NCI-H1105 treated with DMSO at 0.1 percent for 48 hours (cell line): ENCODE measurements at regions not wholly inside any gene's neighbourhood (a gene's known extent, or its start where the extent isn't known, plus 50 kb on each side); places are given as distances from the start of the nearest gene placed in this dataset.

Experiments used
- DNase-seq: peaks from one replicate; lab custom pipeline; 2025; lab: John Stamatoyannopoulos, UW

- peak; percentile 47 for DNase-seq
Observed at GRCh38 chr10:108523016-108523800, 1358.7 kb upstream of the SORCS1 start.

GRCh38 chr10:108521827-108522492, 1357.5 kb upstream of the SORCS1 start:
- DNase-seq = peak; percentile 66

GRCh38 chr10:108515821-108516220, 1351.3 kb upstream of the SORCS1 start:
- DNase-seq = no peak

GRCh38 chr10:108500396-108500795, 1335.9 kb upstream of the SORCS1 start:
- DNase-seq = no peak

- no peak for DNase-seq
Observed at GRCh38 chr10:108496106-108496505, 1331.6 kb upstream of the SORCS1 start.

- no peak for DNase-seq
Observed at GRCh38 chr10:108490944-108491343, 1326.4 kb upstream of the SORCS1 start.

- no peak for DNase-seq
Observed at GRCh38 chr10:108471420-108471819, 1306.9 kb upstream of the SORCS1 start.

GRCh38 chr10:108469940-108470339, 1305.4 kb upstream of the SORCS1 start:
- DNase-seq = no peak

GRCh38 chr10:108465871-108466641, 1301.5 kb upstream of the SORCS1 start:
- DNase-seq = no peak

GRCh38 chr10:108462005-108462404, 1297.5 kb upstream of the SORCS1 start:
- no peak for DNase-seq

GRCh38 chr10:108454793-108455192, 1290.3 kb upstream of the SORCS1 start:
- no peak for DNase-seq

GRCh38 chr10:108454224-108454623, 1289.7 kb upstream of the SORCS1 start:
- no peak for DNase-seq

- DNase-seq = no peak
Observed at GRCh38 chr10:108453166-108453565, 1288.7 kb upstream of the SORCS1 start.

GRCh38 chr10:108452533-108452932, 1288.0 kb upstream of the SORCS1 start:
- DNase-seq = no peak

GRCh38 chr10:108450280-108450679, 1285.8 kb upstream of the SORCS1 start:
- no peak for DNase-seq

GRCh38 chr10:108445746-108446145, 1281.2 kb upstream of the SORCS1 start:
- no peak for DNase-seq

- no peak for DNase-seq
Observed at GRCh38 chr10:108443636-108444035, 1279.1 kb upstream of the SORCS1 start.

GRCh38 chr10:108439397-108439796, 1274.9 kb upstream of the SORCS1 start:
- DNase-seq = no peak

GRCh38 chr10:108436096-108436495, 1271.6 kb upstream of the SORCS1 start:
- no peak for DNase-seq

GRCh38 chr10:108434559-108435252, 1270.2 kb upstream of the SORCS1 start:
- no peak for DNase-seq

GRCh38 chr10:108427146-108427545, 1262.6 kb upstream of the SORCS1 start:
- no peak for DNase-seq

GRCh38 chr10:108425283-108425964, 1260.9 kb upstream of the SORCS1 start:
- no peak for DNase-seq
